ENCODE measurements at regions not wholly inside any gene's neighbourhood (a gene's known extent, or its start where the extent isn't known, plus 50 kb on each side); places are given as distances from the start of the nearest gene placed in this dataset.

- TF ChIP-seq CTCF (IDR thresholded peaks at IDR 0.05): no peak
- H3K4me3 ChIP-seq: no peak overlapping the region
- H3K27me3 ChIP-seq: no peaks in the 10 kb centered on the region
- intact Hi-C loops (cut with DNase I): no loop called here
- no peaks in the 10 kb centered on the region for H3K36me3 ChIP-seq
- no peak overlapping the region for H3K27ac ChIP-seq
- H3K9me3 ChIP-seq: no peaks in the 10 kb centered on the region
- no peaks in the 10 kb centered on the region for H3K4me1 ChIP-seq
- no peak for DNase-seq
- no peak for ATAC-seq
These were observed 190.7 kb downstream of the NUF2 start for GRCh38 chr1:163512349-163512989.

DNA sequence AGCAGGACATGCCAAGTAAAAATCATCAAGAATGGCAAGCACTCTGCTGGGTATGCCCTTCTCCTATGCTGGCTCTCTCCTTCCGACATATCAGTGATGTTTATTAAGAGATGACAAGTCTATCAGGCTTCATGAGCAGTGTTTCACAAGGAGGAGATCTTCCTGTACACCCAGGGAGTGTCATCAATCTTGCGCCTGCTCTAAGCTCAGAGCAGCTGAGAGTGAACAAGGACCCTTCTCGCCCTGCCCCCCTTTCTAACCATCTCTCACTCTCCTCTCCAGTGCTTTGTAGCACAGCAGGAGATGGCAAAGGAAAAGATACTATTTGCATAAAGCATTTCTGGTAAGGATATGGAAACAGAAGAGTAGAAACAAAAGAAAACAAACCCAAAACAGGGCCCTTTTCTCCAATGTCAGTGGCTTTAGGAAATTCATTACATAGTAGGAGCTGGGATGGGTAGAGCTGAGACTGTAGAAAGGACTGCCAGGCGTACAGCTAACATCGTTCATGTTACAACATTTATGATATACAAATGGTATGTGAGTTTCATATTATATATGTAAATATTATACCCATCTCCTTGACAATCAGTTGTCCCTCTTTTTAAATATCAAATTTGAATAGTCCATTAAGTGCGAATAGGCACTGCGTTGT lies 201.7 kb downstream of the NUF2 start:
- no peaks in the 10 kb centered on the region for H3K4me1 ChIP-seq
- peaks cover 0 to 4% of the 10 kb centered on the region in 2 donors for H3K9me3 ChIP-seq
- ATAC-seq (no peak), DNase-seq (no peak)
- no peaks in the 10 kb centered on the region for H3K36me3 ChIP-seq
- no peak overlapping the region for H3K4me3 ChIP-seq
- no peaks in the 10 kb centered on the region for H3K27me3 ChIP-seq
- no peak for TF ChIP-seq CTCF (IDR thresholded peaks at IDR 0.05)
- no peak overlapping the region for H3K27ac ChIP-seq
- intact Hi-C loops (cut with DNase I): no loop called here

DNA sequence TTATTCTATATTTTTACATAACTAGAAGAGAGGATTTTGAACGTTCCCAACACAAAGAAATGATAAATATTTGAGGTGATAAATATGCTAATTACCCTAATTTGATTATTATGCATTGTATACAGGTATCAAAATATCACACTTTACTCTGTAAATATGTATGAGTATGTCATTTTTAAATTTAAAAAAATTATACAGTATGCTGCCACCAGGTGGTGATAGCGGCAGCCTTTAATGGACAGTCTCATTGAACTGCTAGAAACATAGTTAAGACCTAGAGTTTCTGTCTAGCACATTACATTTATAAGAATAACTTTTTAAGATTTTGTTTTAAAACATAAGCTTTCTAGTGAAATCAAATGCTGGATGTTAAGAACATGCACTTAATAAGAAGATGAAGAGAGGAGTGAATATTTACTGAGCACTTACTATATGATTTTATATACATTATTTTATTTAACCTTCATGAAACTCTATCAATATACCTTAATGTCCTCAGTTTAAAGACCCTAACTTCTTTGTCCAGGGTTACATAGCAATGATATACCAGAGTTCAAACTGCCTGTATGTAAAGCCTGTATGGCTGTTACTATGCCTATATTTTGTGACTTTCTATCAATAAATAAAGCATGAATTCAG lies 207.1 kb downstream of the NUF2 start:
- no peaks in the 10 kb centered on the region for H3K36me3 ChIP-seq
- no peak overlapping the region for H3K4me3 ChIP-seq
- intact Hi-C loops (cut with DNase I): no loop called here
- no peaks in the 10 kb centered on the region for H3K9me3 ChIP-seq
- ATAC-seq (peak; percentile 70), DNase-seq (peak in 1 of 4 donors; percentile 24)
- no peaks in the 10 kb centered on the region for H3K4me1 ChIP-seq
- no peak overlapping the region for H3K27ac ChIP-seq
- no peaks in the 10 kb centered on the region for H3K27me3 ChIP-seq
- peak; percentile 16 to 51 for TF ChIP-seq CTCF (IDR thresholded peaks at IDR 0.05)

GRCh38 chr1:163531345-163531744 lies 209.6 kb downstream of the NUF2 start:
- no peaks in the 10 kb centered on the region for H3K27me3 ChIP-seq
- no peaks in the 10 kb centered on the region for H3K4me1 ChIP-seq
- no peaks in the 10 kb centered on the region for H3K36me3 ChIP-seq
- intact Hi-C loops (cut with DNase I): no loop called here
- ATAC-seq (no peak), DNase-seq (no peak)
- TF ChIP-seq CTCF (IDR thresholded peaks at IDR 0.05): no peak
- no peaks in the 10 kb centered on the region for H3K9me3 ChIP-seq
- H3K4me3 ChIP-seq: no peak overlapping the region
- H3K27ac ChIP-seq: no peak overlapping the region

GRCh38 chr1:163535401-163535800 lies 213.6 kb downstream of the NUF2 start:
- Histone ChIP-seq H3K4me1 (no peaks in the 10 kb centered on the region), H3K27ac (no peak overlapping the region), H3K27me3 (no peaks in the 10 kb centered on the region), H3K9me3 (no peaks in the 10 kb centered on the region), H3K36me3 (no peaks in the 10 kb centered on the region), H3K4me3 (no peak overlapping the region)
- intact Hi-C loops (cut with DNase I): no loop called here
- no peak for ATAC-seq
- no peak for TF ChIP-seq CTCF (IDR thresholded peaks at IDR 0.05)
- no peak for DNase-seq

All from left lung (tissue), 4 donors.